ENCODE measurements at regions not wholly inside any gene's neighbourhood (a gene's known extent, or its start where the extent isn't known, plus 50 kb on each side); places are given as distances from the start of the nearest gene placed in this dataset.

DNA sequence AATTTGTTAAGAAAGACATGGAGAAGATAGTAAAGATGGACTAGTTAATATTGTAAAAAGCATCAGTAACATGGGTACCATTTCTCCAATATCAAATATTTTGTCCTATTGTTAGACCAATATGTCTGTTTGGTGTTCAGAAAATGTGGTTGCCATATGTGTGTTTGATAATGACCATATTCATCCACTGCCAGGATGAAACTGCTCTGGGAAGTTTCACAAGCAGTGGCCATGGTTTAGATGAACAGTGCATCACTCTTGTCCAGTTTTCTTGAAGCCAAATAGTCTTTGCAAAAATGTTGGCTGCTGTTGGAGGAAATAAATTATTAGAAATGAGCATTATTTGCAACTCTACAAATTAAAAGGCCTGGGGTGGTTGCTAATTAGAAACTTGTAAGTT is 333.8 kb downstream of the NUF2 start:
- TF ChIP-seq, protein P1, sequence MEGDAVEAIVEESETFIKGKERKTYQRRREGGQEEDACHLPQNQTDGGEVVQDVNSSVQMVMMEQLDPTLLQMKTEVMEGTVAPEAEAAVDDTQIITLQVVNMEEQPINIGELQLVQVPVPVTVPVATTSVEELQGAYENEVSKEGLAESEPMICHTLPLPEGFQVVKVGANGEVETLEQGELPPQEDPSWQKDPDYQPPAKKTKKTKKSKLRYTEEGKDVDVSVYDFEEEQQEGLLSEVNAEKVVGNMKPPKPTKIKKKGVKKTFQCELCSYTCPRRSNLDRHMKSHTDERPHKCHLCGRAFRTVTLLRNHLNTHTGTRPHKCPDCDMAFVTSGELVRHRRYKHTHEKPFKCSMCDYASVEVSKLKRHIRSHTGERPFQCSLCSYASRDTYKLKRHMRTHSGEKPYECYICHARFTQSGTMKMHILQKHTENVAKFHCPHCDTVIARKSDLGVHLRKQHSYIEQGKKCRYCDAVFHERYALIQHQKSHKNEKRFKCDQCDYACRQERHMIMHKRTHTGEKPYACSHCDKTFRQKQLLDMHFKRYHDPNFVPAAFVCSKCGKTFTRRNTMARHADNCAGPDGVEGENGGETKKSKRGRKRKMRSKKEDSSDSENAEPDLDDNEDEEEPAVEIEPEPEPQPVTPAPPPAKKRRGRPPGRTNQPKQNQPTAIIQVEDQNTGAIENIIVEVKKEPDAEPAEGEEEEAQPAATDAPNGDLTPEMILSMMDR (IDR thresholded peaks at IDR 0.05) = no peak
- TF ChIP-seq POLR2A (IDR thresholded peaks at IDR 0.05) = no peak

Measured in Peyer's patch (tissue), 4 donors.